HG03103 (cell line): ENCODE measurements at regions not wholly inside any gene's neighbourhood (a gene's known extent, or its start where the extent isn't known, plus 50 kb on each side); places are given as distances from the start of the nearest gene placed in this dataset.

Experiments
- ATAC-seq: cut with Tn5 transposase; IDR thresholded peaks from one replicate; pipeline ENCODE4 v1.9.1; 2021; ENCODE audit warnings: low read depth; ENCODE audit not compliant: unreplicated experiment

DNA sequence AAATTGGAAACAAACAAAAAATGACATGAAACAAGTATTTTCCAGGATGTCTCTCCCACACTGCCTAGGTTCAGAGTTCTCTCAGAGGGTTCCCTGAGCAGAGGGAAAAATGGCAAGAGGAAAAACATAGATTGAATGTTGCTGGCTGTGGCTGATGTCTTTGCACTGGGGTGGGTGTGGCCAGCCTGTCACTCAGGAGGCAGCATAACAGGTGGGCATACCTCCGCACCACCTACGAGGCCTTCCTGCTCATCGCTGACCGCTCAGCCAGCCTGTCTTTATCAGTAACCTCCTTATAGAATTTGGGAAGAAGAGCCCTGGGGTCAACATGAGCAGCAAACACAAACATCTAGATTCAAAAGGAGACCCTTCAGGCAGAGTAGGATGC lies 216.6 kb upstream of the UMPS start:
- ATAC-seq: no peak

DNA sequence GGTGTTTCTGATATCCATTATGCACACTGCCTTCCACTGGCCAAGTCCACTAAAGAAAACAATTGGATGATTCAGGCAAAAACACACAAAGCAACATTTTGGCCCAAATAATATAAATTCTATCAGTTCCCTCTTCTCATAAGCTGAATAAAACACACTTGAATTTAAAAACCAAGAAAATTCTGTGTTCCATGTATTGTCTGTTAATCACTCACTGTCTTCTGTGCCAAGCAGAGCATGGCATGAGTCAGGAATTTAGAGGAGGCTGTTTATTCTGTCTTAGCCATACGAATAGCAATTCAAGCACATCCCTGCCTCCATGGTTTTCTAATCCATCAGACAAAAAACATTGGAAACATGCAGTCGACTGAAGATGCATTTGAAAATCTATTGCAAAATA lies 215.6 kb upstream of the UMPS start:
- ATAC-seq: no peak

DNA sequence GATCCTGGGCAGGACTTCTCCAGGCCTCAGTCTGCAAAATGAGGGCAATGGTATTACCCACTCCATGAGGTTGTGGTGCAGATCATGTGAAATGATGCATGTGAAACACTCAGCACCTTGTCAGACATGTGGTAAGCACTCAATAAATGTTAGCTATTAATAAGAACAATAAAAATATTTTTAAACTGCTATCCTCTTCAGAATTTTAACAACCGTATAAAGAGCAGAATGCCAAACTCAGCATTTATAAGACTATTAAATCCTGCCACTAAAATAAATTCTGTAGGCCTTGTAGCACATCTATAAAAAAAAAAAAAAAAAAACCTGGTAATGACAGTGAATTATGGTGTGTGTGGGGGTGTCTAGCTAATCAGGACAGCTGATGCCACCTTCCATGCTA lies 213.9 kb upstream of the UMPS start:
- ATAC-seq: no peak

DNA sequence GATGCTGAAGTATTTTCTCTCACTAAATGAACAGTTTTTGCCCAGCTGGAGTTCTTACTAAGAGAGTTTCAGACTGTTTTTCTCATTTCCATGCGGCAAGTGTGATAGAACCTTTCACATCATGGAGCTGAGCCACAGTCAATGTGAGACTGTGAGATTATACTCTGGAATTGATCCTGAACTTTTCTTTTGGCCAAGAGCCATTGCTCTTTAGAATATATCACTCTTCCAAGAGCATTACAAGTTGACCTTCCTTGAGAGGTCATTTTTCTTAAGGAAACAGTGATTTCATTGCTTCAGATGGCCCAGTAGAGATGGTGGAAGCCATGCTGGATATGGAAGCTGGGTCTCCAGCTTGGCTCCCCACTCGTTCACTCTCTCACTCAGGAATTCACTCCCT lies 212.9 kb upstream of the UMPS start:
- ATAC-seq: no peak

DNA sequence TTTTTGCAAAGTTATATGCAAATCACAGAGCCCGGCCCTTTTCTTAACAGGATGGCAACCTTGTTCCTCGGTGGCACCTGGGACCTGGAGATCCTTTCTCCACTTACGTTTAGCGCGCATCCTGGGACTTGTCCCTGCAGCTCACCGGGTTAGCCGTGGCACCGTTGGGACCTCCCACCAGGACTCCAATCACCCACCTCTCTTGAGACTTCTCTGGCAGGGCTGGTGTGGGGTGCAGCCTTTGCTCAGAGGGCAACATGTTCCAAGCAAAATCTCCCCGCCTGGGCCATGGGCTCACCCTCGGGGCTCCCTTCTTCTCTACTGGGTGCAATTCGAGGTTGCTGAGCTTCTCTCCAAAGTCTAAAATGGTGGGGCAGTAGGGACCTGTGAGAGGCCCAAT lies 211.9 kb upstream of the UMPS start:
- ATAC-seq: no peak

DNA sequence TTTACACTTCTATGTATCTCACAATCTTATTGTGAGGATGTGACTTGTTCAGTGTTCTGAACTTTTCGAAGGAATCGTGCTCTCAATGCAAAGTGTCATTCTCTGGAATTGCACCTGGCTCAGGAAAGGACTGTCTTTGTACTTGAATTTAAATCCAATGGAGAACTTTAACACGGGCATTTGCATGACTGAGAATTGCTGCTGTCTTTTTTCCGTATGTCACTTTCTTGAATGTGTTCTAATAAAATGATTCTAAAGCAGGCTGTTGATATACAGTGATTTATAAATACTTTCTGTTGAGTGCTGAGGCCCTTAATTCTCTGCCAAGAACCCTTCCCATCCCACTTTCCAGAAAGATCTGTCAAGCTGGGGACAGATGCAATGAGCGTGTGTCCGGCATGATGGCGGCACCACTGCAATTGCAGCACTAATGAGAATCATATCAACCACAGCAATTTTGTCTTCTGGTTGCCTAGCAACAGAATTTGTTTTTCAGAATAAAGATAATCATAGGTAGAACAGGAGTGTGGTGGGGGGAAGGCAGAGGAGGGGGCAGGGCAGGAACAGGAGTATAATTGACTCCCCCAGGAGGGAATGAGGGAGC lies 210.6 kb upstream of the UMPS start:
- ATAC-seq: no peak

DNA sequence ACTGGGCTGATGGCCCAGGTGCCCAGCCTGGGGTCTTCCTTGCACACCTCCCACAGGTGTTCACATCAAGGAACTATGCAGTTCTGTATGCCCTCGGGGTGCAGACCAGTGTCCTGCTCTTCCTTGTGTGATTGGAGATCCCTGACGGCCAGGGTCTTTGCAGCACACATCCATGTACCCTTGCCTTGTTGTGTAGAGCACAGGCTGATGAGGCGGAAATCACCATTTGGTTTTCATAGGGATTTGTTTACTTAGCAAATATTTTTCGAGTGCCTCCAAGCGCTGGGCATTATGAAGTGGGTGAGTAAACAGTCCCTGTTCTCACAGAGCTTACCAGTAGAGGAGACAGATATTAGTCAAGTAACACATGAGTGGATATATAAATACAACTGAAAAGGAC lies 209.3 kb upstream of the UMPS start:
- ATAC-seq: no peak

DNA sequence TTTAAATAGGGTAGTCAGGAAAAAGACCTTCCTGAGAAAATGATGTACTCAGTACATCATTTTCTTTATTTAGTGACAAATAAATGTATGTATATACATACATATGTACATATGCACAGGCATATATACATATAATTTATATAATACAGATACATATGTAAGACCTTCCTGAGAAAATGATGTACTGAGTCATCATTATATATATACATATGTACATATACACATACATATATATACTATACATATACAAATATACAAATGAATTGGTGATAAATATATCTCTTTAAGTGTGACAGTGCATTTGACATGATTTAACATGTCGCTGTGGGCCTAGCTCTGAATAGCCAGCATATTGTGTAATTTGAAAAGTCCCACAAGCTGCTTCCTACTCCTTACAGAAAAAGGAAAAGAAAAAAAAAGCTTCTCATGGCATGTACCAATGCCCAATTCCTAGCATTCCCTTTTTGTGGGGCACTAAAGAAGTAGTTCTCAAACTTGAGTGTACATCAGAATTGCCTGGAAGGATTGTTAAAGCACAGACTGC lies 208.1 kb upstream of the UMPS start:
- ATAC-seq: no peak

DNA sequence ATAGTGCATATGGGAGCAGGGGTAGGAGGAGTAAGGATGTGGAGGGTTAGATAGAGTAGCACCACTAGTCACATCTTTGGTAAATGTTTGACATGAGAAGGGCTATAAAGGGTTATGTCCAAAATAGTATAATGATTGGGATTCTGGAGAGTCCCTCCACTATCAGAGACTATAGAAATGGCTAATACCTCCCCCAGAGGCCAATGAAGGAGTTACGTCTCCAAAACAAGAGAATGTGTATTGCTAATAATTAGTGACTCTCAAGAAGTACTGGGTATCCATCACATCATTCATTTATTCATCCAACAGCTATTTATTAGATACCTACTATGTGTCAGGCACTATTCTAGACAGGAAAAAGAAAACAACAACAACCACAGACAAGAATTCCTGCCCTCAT lies 203.7 kb upstream of the UMPS start:
- no peak for ATAC-seq

DNA sequence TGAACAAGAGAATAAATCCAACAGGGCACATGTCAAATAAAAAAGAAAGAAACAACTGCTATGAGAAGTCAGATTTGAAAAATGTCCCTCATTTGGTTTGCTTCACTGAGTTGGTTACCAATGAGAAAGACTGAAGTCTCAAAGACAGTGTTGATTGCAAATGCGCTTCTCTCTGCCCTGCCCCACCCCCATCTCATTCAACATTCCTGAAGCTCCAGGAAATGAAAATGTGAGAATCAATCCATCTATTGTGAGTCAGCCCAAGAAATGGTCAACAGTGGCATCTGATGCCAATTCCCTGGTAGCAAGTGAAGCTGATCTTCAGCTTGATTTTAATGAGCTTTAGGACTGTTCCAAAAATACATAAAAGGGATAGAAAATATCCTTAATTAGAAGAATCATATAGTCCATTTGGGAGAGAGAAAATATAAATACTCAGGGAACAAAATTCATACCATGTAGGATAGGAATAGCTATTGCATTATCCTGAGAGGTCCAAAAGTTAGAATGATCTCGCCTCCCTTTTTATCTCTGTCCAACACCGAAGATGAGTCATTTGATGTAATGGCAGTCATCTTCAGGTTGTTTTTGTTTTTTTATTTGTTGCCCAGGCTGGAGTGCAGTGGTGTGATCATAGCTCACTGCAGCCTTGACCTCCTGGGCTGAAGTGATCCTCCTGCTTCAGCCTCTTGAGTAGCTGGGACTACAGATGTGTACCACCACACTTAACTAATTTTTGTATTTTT lies 200.3 kb upstream of the UMPS start:
- ATAC-seq: no peak

DNA sequence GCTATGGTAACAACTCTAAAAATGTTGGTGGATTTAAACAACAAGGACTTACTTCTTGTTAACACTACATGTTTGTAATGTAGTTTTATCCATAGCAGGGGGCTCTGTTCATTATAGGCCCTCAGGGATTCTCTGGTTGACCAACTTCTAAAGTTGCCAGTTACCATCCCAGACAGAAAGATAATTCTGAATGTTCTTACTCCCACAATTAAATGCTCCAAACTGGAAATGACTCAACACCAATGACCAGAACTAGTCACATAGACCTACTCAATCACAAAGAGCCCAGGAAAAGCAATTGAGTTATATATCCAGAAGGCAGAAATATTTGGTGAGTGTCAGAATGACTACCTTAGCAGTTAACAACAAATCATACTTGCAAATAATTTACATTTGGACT lies 199.3 kb upstream of the UMPS start:
- no peak for ATAC-seq

DNA sequence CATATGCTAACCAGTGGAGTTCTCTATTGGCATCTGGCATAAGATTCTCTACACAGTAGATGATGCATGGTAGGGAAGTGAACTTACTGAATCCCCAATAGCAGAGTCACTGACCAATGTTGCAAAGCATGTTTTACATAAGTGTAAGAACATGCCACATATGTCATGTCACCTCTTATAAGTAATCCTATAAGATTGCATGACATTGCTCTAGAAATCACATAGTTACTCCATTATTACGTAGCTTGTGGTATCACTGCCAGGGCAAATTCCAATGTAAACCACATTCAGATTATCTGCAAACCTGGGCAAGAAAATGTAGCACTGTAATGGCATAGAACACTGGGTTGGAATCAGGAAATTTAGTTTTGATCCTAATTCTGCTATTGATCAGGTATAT lies 198.2 kb upstream of the UMPS start:
- no peak for ATAC-seq

DNA sequence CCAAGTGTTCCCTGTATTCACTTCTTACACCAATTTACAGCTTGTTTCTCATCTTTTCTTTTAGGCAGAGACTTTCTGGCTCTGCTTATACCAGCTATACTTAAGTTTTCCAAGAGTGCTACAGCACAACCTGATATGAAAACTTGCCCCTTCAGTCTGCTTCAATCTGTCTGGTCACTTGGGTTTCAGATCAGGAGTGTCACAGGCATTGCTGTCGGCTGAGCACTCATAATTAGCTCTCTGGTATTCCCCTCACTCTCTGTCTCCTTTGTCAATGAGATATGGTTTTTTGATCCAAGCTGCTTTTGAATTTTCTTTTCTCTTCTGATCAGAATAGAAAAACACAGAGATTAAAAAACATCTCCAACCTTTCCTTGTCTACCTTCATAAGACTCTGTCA lies 194.9 kb upstream of the UMPS start:
- no peak for ATAC-seq

DNA sequence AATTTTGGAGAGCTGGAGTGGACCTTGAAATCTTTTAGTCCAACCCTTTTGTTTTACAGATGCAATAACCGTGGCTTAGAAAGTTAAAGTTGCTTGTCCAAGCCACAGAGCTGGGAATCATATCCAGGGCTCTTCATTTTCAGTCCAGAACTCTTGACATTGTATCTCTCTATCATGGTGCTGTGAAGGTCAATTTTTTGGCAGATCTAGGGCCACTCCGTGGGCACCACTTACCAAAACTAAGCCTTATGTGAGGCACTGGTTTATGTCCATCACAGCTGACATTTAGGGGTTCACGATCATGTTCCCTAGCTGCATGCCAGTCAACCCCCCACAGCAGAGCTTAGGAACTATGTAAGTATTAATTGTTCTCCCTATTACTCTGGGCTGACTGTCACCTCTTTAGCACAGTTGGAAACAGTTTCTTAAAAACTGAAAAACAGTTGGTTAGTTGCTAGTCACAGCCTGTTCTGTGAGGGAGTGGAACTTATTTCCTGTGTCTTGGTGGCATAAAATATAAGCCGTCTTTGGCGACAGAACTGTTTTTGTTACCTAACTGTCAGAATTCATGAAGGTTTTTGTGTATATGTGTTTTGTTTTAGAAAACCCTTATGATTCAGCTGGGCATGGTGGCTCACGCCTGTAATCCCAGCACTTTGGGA lies 189.6 kb upstream of the UMPS start:
- ATAC-seq: no peak

DNA sequence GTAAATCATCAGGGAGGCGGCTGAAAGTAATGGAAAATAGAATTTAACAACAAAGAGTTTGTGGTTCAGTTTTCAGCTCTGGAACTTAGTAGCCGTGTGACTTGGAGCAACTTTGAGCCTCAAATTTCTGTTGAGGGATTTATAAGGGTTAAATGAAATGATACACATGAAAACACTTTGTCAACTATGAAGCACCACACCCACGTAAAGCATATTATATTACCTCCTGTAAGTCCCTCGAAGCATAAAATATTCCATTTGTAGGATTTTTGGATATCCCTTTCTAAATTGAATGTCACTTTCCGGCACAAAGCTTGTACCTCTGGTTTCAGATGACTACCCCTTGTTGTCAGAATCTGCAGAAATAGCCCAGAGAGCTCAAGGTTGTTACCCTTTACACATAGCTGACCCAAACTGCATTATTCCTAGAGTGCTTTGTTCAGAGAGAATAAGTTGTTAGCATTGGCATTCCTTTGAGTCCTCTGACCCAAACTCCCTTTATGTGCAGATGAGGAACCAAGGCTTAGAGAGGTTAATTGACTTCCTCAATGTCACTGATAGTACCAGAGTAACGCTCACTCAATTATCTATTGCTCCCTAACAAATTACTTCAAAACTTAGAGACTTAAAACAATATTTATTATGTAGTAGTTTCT lies 187.9 kb upstream of the UMPS start:
- ATAC-seq: no peak

DNA sequence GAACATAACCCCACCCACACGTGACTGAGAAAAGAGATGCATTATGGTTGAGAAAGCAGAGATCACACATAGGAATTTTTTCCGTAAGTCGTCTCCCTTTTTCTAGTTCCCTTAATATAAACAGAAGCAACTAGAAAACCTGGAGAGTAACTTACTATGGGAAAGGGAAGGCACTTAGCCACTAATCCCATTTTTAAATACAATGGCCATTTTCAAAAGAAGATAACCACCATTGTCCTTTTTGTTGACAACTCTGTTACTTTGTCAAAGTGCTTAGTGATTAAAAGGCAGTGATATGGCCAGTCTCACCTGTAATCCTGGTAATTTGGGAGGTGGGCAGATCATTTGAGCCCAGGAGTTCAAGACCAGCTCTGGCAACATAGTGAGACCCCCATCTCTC lies 184.4 kb upstream of the UMPS start:
- ATAC-seq: no peak

DNA sequence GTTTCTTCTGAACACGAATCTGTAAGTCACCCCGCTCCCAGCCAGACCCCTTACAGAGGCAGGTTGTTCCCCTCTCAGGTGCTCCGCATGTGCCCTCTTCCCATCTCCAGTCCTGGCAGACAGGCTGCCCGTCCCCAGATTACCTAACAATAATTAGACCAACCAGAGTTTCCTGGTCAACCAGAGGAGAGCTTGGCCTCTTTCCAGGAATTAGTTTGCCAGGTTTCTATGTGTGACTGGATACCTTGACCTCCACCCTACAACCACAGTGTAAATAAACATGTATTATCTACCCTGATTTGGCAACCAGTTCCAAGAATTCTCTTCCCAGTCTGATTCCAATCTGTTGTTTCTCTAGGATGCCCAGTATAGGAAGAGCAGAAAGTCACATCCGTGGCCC lies 178.0 kb upstream of the UMPS start:
- no peak for ATAC-seq

DNA sequence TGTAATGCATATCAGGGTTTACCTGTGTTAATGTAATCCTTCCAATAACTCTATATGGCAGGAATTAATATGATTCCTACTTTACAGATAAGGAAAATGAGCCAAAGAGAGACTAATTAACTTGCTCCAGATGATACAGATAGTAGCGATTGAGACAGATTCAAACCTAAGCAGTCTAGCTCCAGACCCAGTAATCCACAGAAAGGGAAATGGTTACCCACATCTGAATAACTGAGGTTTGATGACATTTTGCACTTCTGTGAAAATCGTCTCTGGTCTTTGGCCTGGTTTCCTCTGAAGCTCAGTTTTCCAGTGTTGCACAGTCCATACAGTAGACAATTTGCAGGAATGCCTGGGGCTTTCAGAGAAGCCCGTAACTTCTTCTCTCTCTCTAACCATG lies 177.1 kb upstream of the UMPS start:
- no peak for ATAC-seq

DNA sequence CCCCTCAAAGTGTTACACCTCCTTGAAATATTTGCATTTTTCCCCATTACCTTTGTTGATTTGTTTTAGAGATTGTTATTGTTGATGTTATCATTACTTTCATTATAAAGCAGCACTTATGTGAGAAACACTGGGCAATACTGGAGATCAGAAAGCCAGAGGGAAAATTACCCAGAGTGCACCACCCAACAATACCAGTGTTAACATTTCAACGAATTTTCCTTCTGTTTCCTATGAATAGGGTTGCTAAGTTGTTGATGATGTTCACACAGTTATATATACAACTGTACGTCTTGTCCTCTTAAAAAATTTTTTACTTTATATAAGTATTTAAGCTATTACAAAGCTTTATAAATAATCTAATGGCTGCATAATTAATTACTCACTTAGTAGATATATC lies 173.6 kb upstream of the UMPS start:
- no peak for ATAC-seq

DNA sequence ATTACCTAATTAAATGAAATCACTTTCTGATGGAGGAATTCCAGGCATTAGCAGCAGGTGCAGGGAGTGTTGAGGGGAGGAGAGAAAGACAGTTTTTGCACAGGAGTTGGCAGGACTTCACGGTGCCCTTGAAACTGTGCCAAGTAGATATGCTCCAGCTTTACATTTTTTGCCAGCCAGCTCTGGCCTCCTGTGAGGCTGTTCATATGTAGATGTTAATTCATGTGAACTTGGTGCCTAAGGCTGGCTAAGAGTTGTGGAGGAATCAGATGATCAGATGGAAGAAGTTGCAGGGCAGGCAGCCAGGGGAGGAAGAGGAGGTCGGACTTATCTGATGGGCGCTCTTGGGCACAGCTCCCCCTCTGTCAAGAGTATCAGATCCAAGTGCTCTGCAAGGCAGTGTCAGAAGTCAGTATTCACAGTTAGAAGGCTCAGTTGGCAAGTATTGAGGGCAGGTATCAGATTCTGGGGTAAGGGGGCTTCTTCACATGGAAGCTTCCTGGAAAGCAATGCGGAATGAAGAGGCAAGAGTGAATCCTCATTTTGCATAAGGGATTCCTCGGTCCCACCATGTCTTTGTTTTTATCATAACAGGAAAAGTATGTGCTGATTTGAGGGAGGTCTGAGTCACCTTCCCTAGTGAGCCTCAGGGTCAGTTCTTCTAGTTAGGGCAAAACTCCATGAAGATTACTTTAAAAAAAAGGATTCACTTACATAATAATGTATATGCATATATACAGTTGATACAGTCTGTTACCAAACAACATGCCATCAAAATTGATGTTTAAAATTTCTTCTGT lies 172.6 kb upstream of the UMPS start:
- ATAC-seq: no peak
